CD4-positive, alpha-beta T cell treated with Interleukin-4 for 1 hour (primary cell): ENCODE measurements at regions not wholly inside any gene's neighbourhood (a gene's known extent, or its start where the extent isn't known, plus 50 kb on each side); places are given as distances from the start of the nearest gene placed in this dataset.

ENCODE experiments used
- DNase-seq, 2 donors: peaks; one replicate each; pipeline ENCODE4 v3.0.0-alpha.2; 2020 to 2022

DNA sequence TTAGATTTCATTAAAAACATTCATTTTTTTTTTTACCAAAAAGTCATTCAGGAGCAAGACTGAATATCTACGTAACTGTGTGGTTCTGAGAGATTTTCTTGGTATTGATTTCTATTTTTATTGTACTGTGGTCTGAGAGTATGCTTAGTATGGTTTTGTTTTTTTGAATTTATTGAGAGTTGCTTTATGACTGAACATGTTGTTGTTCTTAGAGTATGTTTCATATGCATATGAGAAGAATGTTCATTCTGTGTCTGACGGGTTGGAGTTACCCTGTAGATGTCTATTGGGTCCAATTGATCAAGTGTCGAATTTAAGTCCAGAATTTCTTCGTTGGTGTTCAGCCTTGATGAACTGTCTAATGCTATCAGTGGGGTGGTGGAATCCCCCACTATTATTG, 306.0 kb upstream of the KCNJ16 start:
- no peak for DNase-seq

DNA sequence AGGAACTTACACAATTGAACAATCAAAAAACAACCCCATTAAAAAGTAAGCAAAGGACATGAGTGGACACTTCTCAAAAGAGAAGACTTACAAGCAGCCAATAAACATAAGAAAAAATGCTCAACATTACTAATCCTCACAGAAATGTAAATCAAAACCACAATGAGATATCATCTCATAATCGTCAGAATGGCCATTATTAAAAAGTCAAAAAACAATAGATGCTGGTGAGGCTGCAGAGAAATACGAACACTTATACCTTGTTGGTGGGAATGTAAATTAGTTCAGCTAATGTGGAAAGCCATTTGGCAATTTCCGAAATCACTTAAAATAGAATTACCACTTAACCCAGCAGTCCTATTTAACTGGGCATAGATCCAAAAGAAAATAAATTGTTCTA, 301.9 kb upstream of the KCNJ16 start:
- no peak for DNase-seq

- no peak for DNase-seq
Observed at GRCh38 chr17:69779378-69780214, 295.4 kb upstream of the KCNJ16 start.

GRCh38 chr17:69783865-69784264, 291.2 kb upstream of the KCNJ16 start:
- DNase-seq, result no peak

GRCh38 chr17:69788957-69789356, 286.1 kb upstream of the KCNJ16 start:
- DNase-seq, result no peak

DNA sequence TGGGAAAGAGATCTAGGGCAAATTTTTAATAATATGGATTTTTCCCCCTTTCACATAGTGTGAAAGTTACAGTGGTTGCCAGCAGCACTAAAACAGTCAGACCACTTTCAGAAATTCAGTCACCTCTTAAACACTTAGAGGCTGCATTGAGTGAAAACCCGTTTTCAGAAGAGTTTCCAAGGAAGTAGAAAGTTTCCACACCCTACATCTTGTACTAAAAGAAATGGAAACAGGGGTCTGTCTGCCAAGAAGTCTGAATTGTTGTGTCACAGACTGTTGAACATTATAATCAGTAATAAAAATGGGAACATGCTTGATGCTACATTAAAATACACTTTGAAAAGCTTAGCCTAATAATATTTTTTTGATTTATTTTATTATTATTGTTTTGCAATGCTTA, 278.9 kb upstream of the KCNJ16 start:
- DNase-seq, result no peak

- DNase-seq, result no peak
Observed at GRCh38 chr17:69800870-69801269, 274.2 kb upstream of the KCNJ16 start.

DNA sequence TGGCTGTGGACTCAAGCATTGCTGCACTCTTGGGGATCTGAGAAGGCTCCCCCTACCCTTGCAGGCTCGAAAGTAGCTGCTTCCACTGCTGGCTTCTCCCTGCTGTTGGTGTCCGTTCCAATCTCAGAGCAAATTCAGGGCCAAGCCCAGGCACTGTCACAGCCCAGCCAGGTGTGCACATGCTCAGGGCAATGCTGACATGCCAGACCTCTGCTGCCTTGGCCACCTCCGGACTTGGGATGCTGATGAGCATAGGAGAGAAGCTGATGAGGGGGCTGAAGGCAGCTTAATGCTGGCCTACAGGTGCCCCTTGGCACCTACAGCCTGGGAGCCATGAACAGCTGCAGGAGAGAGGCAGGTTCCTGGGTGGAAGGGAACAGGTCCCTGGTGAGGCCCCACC, 273.7 kb upstream of the KCNJ16 start:
- DNase-seq, result no peak

- DNase-seq, result no peak
Observed at GRCh38 chr17:69802045-69802740, 272.8 kb upstream of the KCNJ16 start.

GRCh38 chr17:69809331-69809730, 265.7 kb upstream of the KCNJ16 start:
- DNase-seq, result no peak

DNA sequence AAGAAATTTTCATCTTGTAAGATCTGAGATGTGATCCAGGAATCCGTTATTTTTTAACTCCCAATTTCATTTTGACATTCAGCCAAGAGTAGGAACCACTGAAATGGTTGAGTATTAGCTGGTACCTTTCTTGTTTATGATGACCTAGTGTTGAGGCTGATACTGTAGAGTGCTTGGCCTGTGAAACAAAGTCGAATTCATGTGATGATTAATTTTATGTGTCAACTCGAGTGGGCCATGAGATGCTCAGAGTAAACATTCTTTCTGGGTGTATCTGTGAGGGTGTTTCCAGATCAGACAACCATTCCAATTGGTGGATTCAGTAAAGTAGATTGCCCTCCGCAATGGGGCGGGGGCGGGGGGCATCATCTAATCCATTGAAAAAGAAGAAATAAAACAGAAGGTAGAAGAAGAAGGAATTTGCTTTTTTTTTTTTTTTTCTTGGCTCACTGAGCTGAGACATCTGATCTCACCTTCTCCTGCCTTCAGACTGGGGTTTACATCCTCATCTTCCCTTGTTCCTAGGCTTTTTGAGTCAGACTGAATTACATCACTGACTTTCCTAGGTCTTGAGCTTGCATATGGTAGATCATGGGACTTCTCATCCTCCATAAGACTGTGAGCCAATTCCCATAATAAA, 264.6 kb upstream of the KCNJ16 start:
- no peak for DNase-seq

DNA sequence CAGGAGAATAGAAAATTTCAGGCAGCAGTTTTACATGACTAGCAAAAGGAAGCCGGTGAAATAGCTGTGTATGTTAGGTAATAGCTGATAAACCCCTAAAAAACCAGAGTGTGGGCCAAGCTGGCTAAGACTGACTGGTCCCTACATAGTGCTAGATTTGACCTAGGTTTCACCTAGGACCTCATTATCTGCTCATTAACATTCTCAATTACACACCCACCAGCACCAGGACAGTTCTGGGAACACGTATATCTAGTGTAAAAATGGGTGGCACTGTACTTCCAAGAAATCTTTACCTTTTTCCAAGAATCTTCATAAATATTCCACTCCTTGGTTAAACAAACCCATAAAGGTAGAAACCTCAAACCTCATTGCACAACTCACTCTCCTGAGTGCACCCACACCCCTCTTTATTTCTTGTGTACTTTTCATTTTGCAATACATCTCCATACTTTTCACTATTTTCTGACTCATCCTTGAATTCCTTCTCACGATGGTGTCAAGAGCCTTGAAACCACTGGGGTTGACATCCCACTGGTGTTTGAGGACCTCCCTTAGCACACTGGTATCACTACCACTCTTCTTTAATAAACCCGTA, 262.7 kb upstream of the KCNJ16 start:
- DNase-seq, result no peak

DNA sequence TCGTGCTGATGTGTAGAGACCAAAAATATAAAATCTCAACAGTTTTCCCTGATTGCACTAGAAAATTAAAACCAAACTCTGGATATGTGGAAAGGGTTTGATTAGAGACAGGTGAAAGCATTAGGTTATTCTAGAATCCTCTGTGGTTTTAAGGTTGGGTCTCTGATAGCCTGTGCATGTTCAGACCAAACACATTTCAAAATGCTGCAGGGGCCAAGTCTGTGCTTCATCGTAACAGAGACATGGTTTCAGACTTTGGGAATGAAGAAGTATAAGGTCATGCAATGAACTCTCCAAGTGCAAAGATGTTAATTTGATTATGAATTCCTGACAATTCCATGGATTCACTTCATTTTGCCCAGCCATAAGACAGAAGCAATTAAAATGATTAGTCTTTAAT, 261.0 kb upstream of the KCNJ16 start:
- no peak for DNase-seq

DNA sequence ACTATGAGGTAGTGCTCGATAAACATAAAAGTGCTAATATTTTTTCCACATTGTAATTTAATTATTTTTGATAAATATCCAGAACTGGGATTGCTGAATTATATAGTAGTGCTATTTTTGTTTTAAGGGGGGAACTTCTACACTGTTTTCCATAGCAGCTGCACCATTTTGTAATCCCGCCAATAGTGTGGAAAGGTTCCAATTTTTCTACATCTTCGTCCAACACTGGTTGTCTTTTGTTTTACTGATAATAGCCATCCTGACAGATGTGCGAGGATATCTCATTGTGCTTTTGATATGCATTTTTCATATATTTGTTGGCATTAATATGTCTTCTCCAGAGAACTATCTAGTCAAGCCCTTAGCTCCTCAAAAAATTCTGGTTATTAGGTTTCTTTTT, 259.6 kb upstream of the KCNJ16 start:
- no peak for DNase-seq

DNA sequence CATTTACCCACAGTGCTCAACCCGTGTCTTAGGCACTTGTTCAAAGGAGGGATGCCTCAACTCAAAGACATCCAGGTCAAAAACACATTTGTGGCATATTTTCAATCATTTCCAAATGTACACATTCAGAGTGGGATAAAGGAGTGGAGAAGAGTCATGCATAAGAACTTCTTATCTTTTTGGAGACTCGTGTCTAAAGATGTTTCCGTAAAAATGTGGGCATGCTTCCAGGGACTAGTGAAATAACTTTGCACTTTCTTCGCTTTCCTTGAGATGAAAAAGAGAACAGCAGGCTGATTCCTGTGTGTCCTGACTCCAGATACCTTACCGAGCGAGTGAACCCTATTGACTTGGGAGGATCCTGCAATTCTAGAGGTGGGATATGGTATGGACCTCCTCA, 256.6 kb upstream of the KCNJ16 start:
- DNase-seq, result no peak

GRCh38 chr17:69819316-69820087, 255.5 kb upstream of the KCNJ16 start:
- no peak for DNase-seq

- DNase-seq, result no peak
Observed at GRCh38 chr17:69820876-69821473, 254.1 kb upstream of the KCNJ16 start.

- no peak for DNase-seq
Observed at GRCh38 chr17:69822314-69822875, 252.6 kb upstream of the KCNJ16 start.

GRCh38 chr17:69828087-69828486, 246.9 kb upstream of the KCNJ16 start:
- no peak for DNase-seq

DNA sequence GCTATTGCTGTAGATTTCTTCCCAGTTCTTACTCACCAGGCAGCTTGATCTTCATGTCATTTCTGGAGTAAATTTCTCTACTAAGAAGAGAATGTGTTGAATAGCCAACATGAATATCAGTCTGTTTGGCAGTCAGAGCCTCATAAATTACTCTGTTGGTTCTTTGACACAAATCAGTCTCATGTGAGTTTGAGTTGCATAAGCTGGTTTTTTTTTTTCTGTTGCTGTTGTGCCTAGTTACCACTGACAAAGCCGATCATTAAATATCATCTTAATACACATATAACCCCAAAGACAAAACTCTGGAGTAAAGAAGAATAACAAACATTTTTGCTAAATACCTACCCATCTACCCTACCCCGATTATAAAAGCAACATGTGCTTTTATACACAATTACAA, 240.5 kb upstream of the KCNJ16 start:
- no peak for DNase-seq

- no peak for DNase-seq
Observed at GRCh38 chr17:69851736-69852135, 223.3 kb upstream of the KCNJ16 start.
